Liver (tissue), 8 donors: ENCODE measurements at regions not wholly inside any gene's neighbourhood (a gene's known extent, or its start where the extent isn't known, plus 50 kb on each side); places are given as distances from the start of the nearest gene placed in this dataset.

Experiments used
- DNase-seq: peaks from one replicate; pipeline ENCODE4 v3.0.0-alpha.2; 2017; ENCODE audit warnings: low spot score
- H3K27ac ChIP-seq, 2 donors: one replicate each; pipeline ENCODE4 v1.7.0; 2013; ENCODE audit warnings: inconsistent platforms in 2 of 2, low read length in 2 of 2, control low read depth in 1 of 2, low read depth in 1 of 2, mild to moderate bottlenecking in 1 of 2
- H3K27me3 ChIP-seq, 4 donors: one replicate each; pipeline versions ENCODE4 v1.6.1 to v1.7.0; 2013; ENCODE audit warnings: low read length in 3 of 4, inconsistent platforms in 1 of 4, mild to moderate bottlenecking in 1 of 4, moderate library complexity in 1 of 4; ENCODE audit not compliant: control insufficient read depth in 4 of 4, insufficient read depth in 4 of 4
- H3K36me3 ChIP-seq, 4 donors: one replicate each; pipeline versions ENCODE4 v1.6.1 to v1.7.0; 2013; ENCODE audit warnings: low read length in 3 of 4, mild to moderate bottlenecking in 3 of 4, low read depth in 1 of 4, moderate library complexity in 1 of 4; ENCODE audit not compliant: control insufficient read depth in 4 of 4, insufficient read depth in 3 of 4
- H3K4me1 ChIP-seq, 4 donors: one replicate each; pipeline versions ENCODE4 v1.6.1 to v1.7.0; 2013; ENCODE audit warnings: low read length in 3 of 4, mild to moderate bottlenecking in 3 of 4, moderate library complexity in 1 of 4; ENCODE audit not compliant: control insufficient read depth in 4 of 4, insufficient read depth in 4 of 4
- H3K4me3 ChIP-seq, 3 donors: one replicate each; pipeline versions ENCODE4 v1.6.1 to v1.7.0; 2013; ENCODE audit warnings: low read length in 3 of 3, control low read depth in 1 of 3, low read depth in 1 of 3, mild to moderate bottlenecking in 1 of 3
- H3K9ac ChIP-seq, 2 donors: one replicate each; pipeline ENCODE4 v1.7.0; 2013; ENCODE audit warnings: low read length in 2 of 2, mild to moderate bottlenecking in 2 of 2, moderate library complexity in 2 of 2, control low read depth in 1 of 2, low read depth in 1 of 2
- H3K9me3 ChIP-seq, 4 donors: one replicate each; pipeline versions ENCODE4 v1.6.1 to v1.7.0; 2013; ENCODE audit warnings: low read length in 3 of 4; ENCODE audit not compliant: control insufficient read depth in 4 of 4
- EGR1 ChIP-seq, 2 donors: IDR thresholded peaks; 2 replicates each; pipeline ENCODE4 v1.6.1; 2016 to 2018; ENCODE audit warnings: antibody characterized with exemption in 2 of 2, low read depth in 2 of 2
- FOXA1 ChIP-seq: IDR thresholded peaks from 2 replicates; pipeline ENCODE4 v1.6.1; 2016; ENCODE audit warnings: antibody characterized with exemption
- FOXA2 ChIP-seq: IDR thresholded peaks from 2 replicates; pipeline ENCODE4 v1.6.1; 2016; ENCODE audit warnings: antibody characterized with exemption
- HNF4A ChIP-seq, 2 donors: conservative IDR thresholded peaks; 2 replicates each; pipeline ENCODE4 v1.6.1; 2016; ENCODE audit warnings: antibody characterized with exemption in 2 of 2, mild to moderate bottlenecking in 2 of 2
- HNF4G ChIP-seq: IDR thresholded peaks from 2 replicates; pipeline ENCODE4 v1.6.1; 2016; ENCODE audit warnings: antibody characterized with exemption
- JUND ChIP-seq, 2 donors: IDR thresholded peaks; 2 replicates each; pipeline ENCODE4 v1.6.1; 2016; ENCODE audit warnings: antibody characterized with exemption in 2 of 2
- NR2F2 ChIP-seq: IDR thresholded peaks from 2 replicates; pipeline ENCODE4 v1.6.1; 2016; ENCODE audit warnings: antibody characterized with exemption
- RAD21 ChIP-seq, 2 donors: IDR thresholded peaks; 2 replicates each; pipeline ENCODE4 v1.6.1; 2016; ENCODE audit warnings: antibody characterized with exemption in 2 of 2, mild to moderate bottlenecking in 2 of 2
- RXRA ChIP-seq, 2 donors: IDR thresholded peaks; 2 replicates each; pipeline ENCODE4 v1.6.1; 2017 to 2018; ENCODE audit warnings: antibody characterized with exemption in 2 of 2, mild to moderate bottlenecking in 1 of 2
- SP1 ChIP-seq: IDR thresholded peaks from 2 replicates; pipeline ENCODE4 v1.6.1; 2018; ENCODE audit warnings: antibody characterized with exemption, mild to moderate bottlenecking
- TAF1 ChIP-seq: conservative IDR thresholded peaks from 2 replicates; pipeline ENCODE4 v1.6.1; 2016; ENCODE audit warnings: antibody characterized with exemption, mild to moderate bottlenecking
- YY1 ChIP-seq: IDR thresholded peaks from 2 replicates; pipeline ENCODE4 v1.6.1; 2016; ENCODE audit warnings: antibody characterized with exemption, mild to moderate bottlenecking
- ZBTB33 ChIP-seq: IDR thresholded peaks from 2 replicates; pipeline ENCODE4 v1.6.1; 2016; ENCODE audit warnings: antibody characterized with exemption
- WGBS: extraction: QIAGEN DNeasy Blood & Tissue Kit; methylation state at CpG from one replicate; pipeline ENCODE4 v1.1.7; 2013; 5-methylcytosine and 5-hydroxymethylcytosine counted together
- TF ChIP-seq, protein P1 (sequence below): fragments of 150-350 bp; IDR thresholded peaks from 2 replicates; pipeline ENCODE4 v1.5.1; 2017; ENCODE audit warnings: improper control_type of control experiment, low read depth, low read length; ENCODE audit not compliant: missing input control
- donor health status: healthy.
- donor health status: healthy.
- donor health status: healthy.
- donor health status: healthy.
- donor health status: healthy.

GRCh38 chr7:131620673-131621609 lies 64.5 kb upstream of the PODXL start:
- DNase-seq = no peak

DNA sequence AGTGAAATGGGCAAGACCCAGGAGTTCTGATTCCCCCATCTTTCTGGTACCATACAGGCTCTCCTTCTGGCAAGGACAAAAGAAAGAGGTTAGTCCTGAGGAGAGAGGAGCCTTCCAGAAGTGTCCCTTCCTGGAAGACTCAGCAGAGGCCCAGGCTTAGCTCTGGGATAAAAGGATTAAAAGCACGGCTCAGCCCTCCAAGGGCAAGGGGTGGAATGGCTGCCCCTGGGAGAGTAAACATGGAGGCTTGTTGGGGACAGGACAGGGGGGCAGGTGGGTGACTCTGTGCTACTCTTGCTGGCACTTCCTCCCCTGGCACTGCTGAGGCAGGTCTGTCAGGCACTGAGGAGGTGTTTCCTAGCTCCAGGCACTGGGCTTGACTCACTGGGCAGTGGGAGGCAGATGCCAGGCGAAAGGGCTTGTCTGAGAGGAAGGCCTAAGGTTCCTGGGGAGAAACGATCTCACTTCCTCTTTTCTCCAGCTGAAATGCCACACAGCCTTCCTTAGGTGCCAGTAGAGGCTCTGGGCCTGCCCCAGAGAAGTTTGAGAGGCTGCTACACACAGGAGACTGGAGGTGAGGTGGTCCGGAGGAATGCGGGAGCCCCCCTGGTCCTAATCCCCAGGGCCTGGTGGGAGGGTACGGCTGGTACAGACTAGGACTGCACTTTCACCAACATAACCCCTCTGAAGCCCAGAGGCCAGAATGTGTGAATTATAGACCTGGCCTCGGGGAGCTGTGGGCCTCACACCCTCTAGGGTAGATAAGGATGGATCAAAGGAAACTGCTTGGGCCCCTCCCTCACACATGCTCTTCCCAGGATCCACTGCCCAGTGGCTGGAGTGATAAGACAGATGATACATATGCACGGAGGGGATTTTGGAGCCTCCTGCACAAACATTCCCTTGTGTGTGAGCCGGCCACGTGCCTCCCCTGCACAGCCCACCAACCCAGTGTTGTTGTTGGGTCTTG lies 63.2 kb upstream of the PODXL start:
- Histone ChIP-seq H3K9me3 (no peaks in the 10 kb centered on the region), H3K4me3 (no peak overlapping the region), H3K36me3 (no peaks in the 10 kb centered on the region), H3K9ac (no peak overlapping the region), H3K27ac (no peak overlapping the region), H3K27me3 (no peaks in the 10 kb centered on the region), H3K4me1 (no peaks in the 10 kb centered on the region)
- 68% methylated on average over 10 of the region's 10 CpGs for WGBS
- no peak for TF ChIP-seq TAF1
- TF ChIP-seq RAD21 (IDR thresholded peaks at IDR 0.05) = no peak
- no peak for TF ChIP-seq YY1
- no peak for TF ChIP-seq SP1
- no peak for TF ChIP-seq EGR1 (IDR thresholded peaks at IDR 0.05; ENCODE audit: low read depth in 2 of 2)
- no peak for TF ChIP-seq FOXA2
- no peak for DNase-seq

More at GRCh38 chr7:131620673-131621609, 64.5 kb upstream of the PODXL start:
- H3K9me3 ChIP-seq = no peaks in the 10 kb centered on the region
- H3K27ac ChIP-seq = no peak overlapping the region
- H3K36me3 ChIP-seq = no peaks in the 10 kb centered on the region
- H3K4me1 ChIP-seq = no peaks in the 10 kb centered on the region
- no peak overlapping the region for H3K9ac ChIP-seq
- H3K27me3 ChIP-seq = no peaks in the 10 kb centered on the region
- no peak overlapping the region for H3K4me3 ChIP-seq
- 76% methylated on average over 8 of the region's 8 CpGs for WGBS
- no peak for TF ChIP-seq TAF1
- no peak for TF ChIP-seq FOXA1
- no peak for TF ChIP-seq HNF4A (conservative IDR thresholded peaks at IDR 0.05)
- TF ChIP-seq ZBTB33 = no peak
- TF ChIP-seq HNF4G = no peak
- TF ChIP-seq, protein P1, sequence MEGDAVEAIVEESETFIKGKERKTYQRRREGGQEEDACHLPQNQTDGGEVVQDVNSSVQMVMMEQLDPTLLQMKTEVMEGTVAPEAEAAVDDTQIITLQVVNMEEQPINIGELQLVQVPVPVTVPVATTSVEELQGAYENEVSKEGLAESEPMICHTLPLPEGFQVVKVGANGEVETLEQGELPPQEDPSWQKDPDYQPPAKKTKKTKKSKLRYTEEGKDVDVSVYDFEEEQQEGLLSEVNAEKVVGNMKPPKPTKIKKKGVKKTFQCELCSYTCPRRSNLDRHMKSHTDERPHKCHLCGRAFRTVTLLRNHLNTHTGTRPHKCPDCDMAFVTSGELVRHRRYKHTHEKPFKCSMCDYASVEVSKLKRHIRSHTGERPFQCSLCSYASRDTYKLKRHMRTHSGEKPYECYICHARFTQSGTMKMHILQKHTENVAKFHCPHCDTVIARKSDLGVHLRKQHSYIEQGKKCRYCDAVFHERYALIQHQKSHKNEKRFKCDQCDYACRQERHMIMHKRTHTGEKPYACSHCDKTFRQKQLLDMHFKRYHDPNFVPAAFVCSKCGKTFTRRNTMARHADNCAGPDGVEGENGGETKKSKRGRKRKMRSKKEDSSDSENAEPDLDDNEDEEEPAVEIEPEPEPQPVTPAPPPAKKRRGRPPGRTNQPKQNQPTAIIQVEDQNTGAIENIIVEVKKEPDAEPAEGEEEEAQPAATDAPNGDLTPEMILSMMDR = no peak
- no peak for TF ChIP-seq JUND (IDR thresholded peaks at IDR 0.05)
- no peak for TF ChIP-seq EGR1 (IDR thresholded peaks at IDR 0.05; ENCODE audit: low read depth in 2 of 2)
- TF ChIP-seq SP1 = no peak
- no peak for TF ChIP-seq RXRA (IDR thresholded peaks at IDR 0.05)
- no peak for TF ChIP-seq NR2F2
